ENCODE measurements at regions not wholly inside any gene's neighbourhood (a gene's known extent, or its start where the extent isn't known, plus 50 kb on each side); places are given as distances from the start of the nearest gene placed in this dataset.
"Not testable (repeated sequence)": the region's sequence is repeated elsewhere in the genome, so short reads cannot be mapped to it uniquely, and the experiment has no call there.

DNA sequence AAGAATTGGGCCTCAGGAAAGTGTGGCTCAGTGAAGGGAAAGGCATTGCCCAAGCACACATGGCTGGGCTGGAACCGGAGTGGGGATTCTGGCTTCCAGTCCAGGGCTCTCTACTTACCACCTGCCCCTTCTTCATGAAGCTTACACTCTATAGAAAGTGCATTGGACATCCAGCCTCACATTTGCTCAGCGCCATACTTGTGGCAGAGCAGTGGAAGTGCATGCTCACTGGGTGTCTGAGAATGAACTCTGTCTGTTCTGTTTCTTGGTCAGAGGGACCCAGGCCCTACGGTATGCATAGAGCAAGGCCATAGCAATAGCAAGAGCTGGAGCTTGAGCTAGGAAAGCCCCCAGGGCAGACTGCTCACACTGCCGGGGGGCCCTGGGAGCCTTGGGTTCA is 1253.5 kb downstream of the TYW1 start:
- H3K27me3 ChIP-seq (ENCODE audit: control insufficient read depth, insufficient read depth, low read length), result no peaks in the 10 kb centered on the region
- WGBS (ENCODE audit: insufficient coverage), result 97% methylated on average over 4 of the region's 4 CpGs
- no peaks in the 10 kb centered on the region for H3K36me3 ChIP-seq (ENCODE audit: control insufficient read depth, insufficient read depth, low read length)
- DNase-seq (ENCODE audit: low read depth in 4 of 6, low spot score in 6 of 6), result no peak
- H3K4me3 ChIP-seq (ENCODE audit: low read depth, low read length), result no peak overlapping the region
- no peaks in the 10 kb centered on the region for H3K9me3 ChIP-seq (ENCODE audit: control insufficient read depth, insufficient read depth, low read length)
- no peak overlapping the region for H3K27ac ChIP-seq (ENCODE audit: low read depth, low read length)
- no peaks in the 10 kb centered on the region for H3K4me1 ChIP-seq (ENCODE audit: control insufficient read depth, insufficient read depth, low read length)

GRCh38 chr7:68254815-68255214 is 1258.2 kb downstream of the TYW1 start:
- 92% methylated on average over 1 of the region's 1 CpG for WGBS (ENCODE audit: insufficient coverage)

GRCh38 chr7:68256295-68256694 is 1259.7 kb downstream of the TYW1 start:
- DNase-seq (ENCODE audit: low read depth in 4 of 6, low spot score in 6 of 6), result no peak
- Histone ChIP-seq H3K27me3 (ENCODE audit: control insufficient read depth, insufficient read depth, low read length) (peaks cover 2% of the 10 kb centered on the region), H3K36me3 (ENCODE audit: control insufficient read depth, insufficient read depth, low read length) (no peaks in the 10 kb centered on the region), H3K4me1 (ENCODE audit: control insufficient read depth, insufficient read depth, low read length) (no peaks in the 10 kb centered on the region), H3K4me3 (ENCODE audit: low read depth, low read length) (no peak overlapping the region), H3K9me3 (ENCODE audit: control insufficient read depth, insufficient read depth, low read length) (no peaks in the 10 kb centered on the region), H3K27ac (ENCODE audit: low read depth, low read length) (no peak overlapping the region)
- no CpG with 5 or more reads among the region's 2 CpGs for WGBS (ENCODE audit: insufficient coverage)

More at GRCh38 chr7:68254815-68255214, 1258.2 kb downstream of the TYW1 start:
- not testable (repeated sequence) for DNase-seq (ENCODE audit: low read depth in 4 of 6, low spot score in 6 of 6); H3K9me3 ChIP-seq (ENCODE audit: control insufficient read depth, insufficient read depth, low read length); H3K36me3 ChIP-seq (ENCODE audit: control insufficient read depth, insufficient read depth, low read length); H3K4me1 ChIP-seq (ENCODE audit: control insufficient read depth, insufficient read depth, low read length); H3K27me3 ChIP-seq (ENCODE audit: control insufficient read depth, insufficient read depth, low read length); H3K4me3 ChIP-seq (ENCODE audit: low read depth, low read length); H3K27ac ChIP-seq (ENCODE audit: low read depth, low read length)

GRCh38 chr7:68258609-68259008 is 1262.0 kb downstream of the TYW1 start:
- peak in 1 of 6 donors; percentile 50 for DNase-seq (ENCODE audit: low read depth in 4 of 6, low spot score in 6 of 6)
- WGBS (ENCODE audit: insufficient coverage), result 48% methylated on average over 4 of the region's 8 CpGs
- Histone ChIP-seq H3K27ac (ENCODE audit: low read depth, low read length) (no peak overlapping the region), H3K9me3 (ENCODE audit: control insufficient read depth, insufficient read depth, low read length) (no peaks in the 10 kb centered on the region), H3K27me3 (ENCODE audit: control insufficient read depth, insufficient read depth, low read length) (peaks cover 2% of the 10 kb centered on the region), H3K36me3 (ENCODE audit: control insufficient read depth, insufficient read depth, low read length) (no peaks in the 10 kb centered on the region), H3K4me3 (ENCODE audit: low read depth, low read length) (no peak overlapping the region), H3K4me1 (ENCODE audit: control insufficient read depth, insufficient read depth, low read length) (no peaks in the 10 kb centered on the region)

DNA sequence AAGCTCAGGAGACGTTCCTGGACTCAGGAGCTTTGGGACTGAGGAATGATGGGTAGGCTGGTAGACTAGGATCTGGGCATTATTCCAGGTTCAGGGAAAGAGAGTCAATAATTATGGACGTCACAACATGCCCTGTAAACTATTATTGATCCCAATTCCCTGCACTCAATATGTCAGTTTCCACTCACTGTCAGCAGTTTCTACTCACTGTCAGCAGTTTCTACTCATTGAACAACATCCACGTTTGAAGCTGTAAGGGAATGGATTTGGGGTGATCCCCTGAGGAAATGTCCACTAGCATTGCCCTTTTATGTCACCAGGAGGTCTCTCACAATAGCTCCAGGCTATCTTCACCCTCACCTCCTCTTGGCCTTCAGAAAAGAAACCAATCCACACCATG is 1268.6 kb downstream of the TYW1 start:
- no peak overlapping the region for H3K4me3 ChIP-seq (ENCODE audit: low read depth, low read length)
- no peaks in the 10 kb centered on the region for H3K27me3 ChIP-seq (ENCODE audit: control insufficient read depth, insufficient read depth, low read length)
- 80% methylated on average over 1 of the region's 3 CpGs for WGBS (ENCODE audit: insufficient coverage)
- H3K27ac ChIP-seq (ENCODE audit: low read depth, low read length), result no peak overlapping the region
- peaks cover 6% of the 10 kb centered on the region for H3K9me3 ChIP-seq (ENCODE audit: control insufficient read depth, insufficient read depth, low read length)
- H3K4me1 ChIP-seq (ENCODE audit: control insufficient read depth, insufficient read depth, low read length), result no peaks in the 10 kb centered on the region
- DNase-seq (ENCODE audit: low read depth in 4 of 6, low spot score in 6 of 6), result no peak
- no peaks in the 10 kb centered on the region for H3K36me3 ChIP-seq (ENCODE audit: control insufficient read depth, insufficient read depth, low read length)

- WGBS (ENCODE audit: insufficient coverage), result 100% methylated on average over 3 of the region's 9 CpGs
- no peaks in the 10 kb centered on the region for H3K4me1 ChIP-seq (ENCODE audit: control insufficient read depth, insufficient read depth, low read length)
- no peak overlapping the region for H3K4me3 ChIP-seq (ENCODE audit: low read depth, low read length)
- DNase-seq (ENCODE audit: low read depth in 4 of 6, low spot score in 6 of 6), result no peak
- no peak overlapping the region for H3K27ac ChIP-seq (ENCODE audit: low read depth, low read length)
- peaks cover 6% of the 10 kb centered on the region for H3K9me3 ChIP-seq (ENCODE audit: control insufficient read depth, insufficient read depth, low read length)
- no peaks in the 10 kb centered on the region for H3K36me3 ChIP-seq (ENCODE audit: control insufficient read depth, insufficient read depth, low read length)
- H3K27me3 ChIP-seq (ENCODE audit: control insufficient read depth, insufficient read depth, low read length), result no peaks in the 10 kb centered on the region
These were observed 1269.5 kb downstream of the TYW1 start for GRCh38 chr7:68266004-68266579.

- Histone ChIP-seq H3K36me3 (ENCODE audit: control insufficient read depth, insufficient read depth, low read length) (no peaks in the 10 kb centered on the region), H3K4me1 (ENCODE audit: control insufficient read depth, insufficient read depth, low read length) (no peaks in the 10 kb centered on the region), H3K27me3 (ENCODE audit: control insufficient read depth, insufficient read depth, low read length) (no peaks in the 10 kb centered on the region), H3K9me3 (ENCODE audit: control insufficient read depth, insufficient read depth, low read length) (peaks cover 6% of the 10 kb centered on the region), H3K4me3 (ENCODE audit: low read depth, low read length) (no peak overlapping the region), H3K27ac (ENCODE audit: low read depth, low read length) (no peak overlapping the region)
- WGBS (ENCODE audit: insufficient coverage), result no CpG with 5 or more reads among the region's 2 CpGs
- DNase-seq (ENCODE audit: low read depth in 4 of 6, low spot score in 6 of 6), result peak in 1 of 6 donors; percentile 40
These were observed 1270.9 kb downstream of the TYW1 start for GRCh38 chr7:68267486-68267885.

GRCh38 chr7:68269405-68269804 is 1272.8 kb downstream of the TYW1 start:
- DNase-seq (ENCODE audit: low read depth in 4 of 6, low spot score in 6 of 6), result peak in 1 of 6 donors; percentile 40
- Histone ChIP-seq H3K9me3 (ENCODE audit: control insufficient read depth, insufficient read depth, low read length) (peaks cover 6% of the 10 kb centered on the region), H3K4me3 (ENCODE audit: low read depth, low read length) (no peak overlapping the region), H3K27me3 (ENCODE audit: control insufficient read depth, insufficient read depth, low read length) (no peaks in the 10 kb centered on the region), H3K36me3 (ENCODE audit: control insufficient read depth, insufficient read depth, low read length) (no peaks in the 10 kb centered on the region), H3K27ac (ENCODE audit: low read depth, low read length) (no peak overlapping the region), H3K4me1 (ENCODE audit: control insufficient read depth, insufficient read depth, low read length) (no peaks in the 10 kb centered on the region)
- WGBS (ENCODE audit: insufficient coverage), result no CpG with 5 or more reads among the region's 1 CpG

DNA sequence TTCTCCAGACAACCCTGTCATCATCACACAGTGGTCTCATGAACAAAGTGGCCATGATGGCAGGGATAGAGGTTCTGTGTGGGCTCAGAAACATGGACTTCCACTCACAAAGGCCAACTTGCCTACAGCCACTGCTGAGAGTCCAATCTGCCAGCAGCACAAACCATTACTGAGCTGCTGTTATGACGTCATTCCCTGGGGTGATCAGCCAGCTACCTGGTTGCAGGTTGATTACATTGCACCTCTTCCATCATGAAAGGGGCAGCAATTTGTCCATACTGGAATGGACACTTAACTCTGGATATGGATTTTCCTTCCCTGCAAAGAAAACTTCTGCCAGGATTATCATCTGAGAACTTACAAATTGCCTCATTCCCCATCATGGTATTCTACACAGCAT is 1275.9 kb downstream of the TYW1 start:
- Histone ChIP-seq H3K27me3 (ENCODE audit: control insufficient read depth, insufficient read depth, low read length) (no peaks in the 10 kb centered on the region), H3K36me3 (ENCODE audit: control insufficient read depth, insufficient read depth, low read length) (no peaks in the 10 kb centered on the region), H3K27ac (ENCODE audit: low read depth, low read length) (no peak overlapping the region), H3K4me3 (ENCODE audit: low read depth, low read length) (no peak overlapping the region), H3K9me3 (ENCODE audit: control insufficient read depth, insufficient read depth, low read length) (no peaks in the 10 kb centered on the region), H3K4me1 (ENCODE audit: control insufficient read depth, insufficient read depth, low read length) (no peaks in the 10 kb centered on the region)
- DNase-seq (ENCODE audit: low read depth in 4 of 6, low spot score in 6 of 6), result no peak
- 100% methylated on average over 1 of the region's 1 CpG for WGBS (ENCODE audit: insufficient coverage)

GRCh38 chr7:68276725-68277124 is 1280.1 kb downstream of the TYW1 start:
- H3K4me1 ChIP-seq (ENCODE audit: control insufficient read depth, insufficient read depth, low read length), result no peaks in the 10 kb centered on the region
- no CpG with 5 or more reads among the region's 7 CpGs for WGBS (ENCODE audit: insufficient coverage)
- no peaks in the 10 kb centered on the region for H3K27me3 ChIP-seq (ENCODE audit: control insufficient read depth, insufficient read depth, low read length)
- no peak for DNase-seq (ENCODE audit: low read depth in 4 of 6, low spot score in 6 of 6)
- no peaks in the 10 kb centered on the region for H3K36me3 ChIP-seq (ENCODE audit: control insufficient read depth, insufficient read depth, low read length)
- H3K27ac ChIP-seq (ENCODE audit: low read depth, low read length), result no peak overlapping the region
- no peaks in the 10 kb centered on the region for H3K9me3 ChIP-seq (ENCODE audit: control insufficient read depth, insufficient read depth, low read length)
- H3K4me3 ChIP-seq (ENCODE audit: low read depth, low read length), result no peak overlapping the region

Measured in spinal cord (tissue), 9 donors.